H1 (cell line): ENCODE measurements at regions not wholly inside any gene's neighbourhood (a gene's known extent, or its start where the extent isn't known, plus 50 kb on each side); places are given as distances from the start of the nearest gene placed in this dataset.

Source experiments
- CTCF ChIA-PET: fragments of 300-600 bp; sonication (Branson Sonifier 250); formaldehyde crosslinking; loops from one replicate; lab custom pipeline; 2021; ENCODE audit not compliant: partially characterized antibody; lab: Charles Lee
- POLR2A ChIA-PET: fragments of 300-600 bp; sonication (Branson Sonifier 250); formaldehyde crosslinking; loops from one replicate; lab custom pipeline; 2021; ENCODE audit warnings: inconsistent platforms; ENCODE audit not compliant: partially characterized antibody; lab: Charles Lee
- DNase-seq, 2 experiments: peaks; one replicate each; pipeline versions ENCODE4 v3.0.0 to v3.0.0-alpha.2; 2010 to 2022; ENCODE audit warnings: low spot score in 2 of 2, low read depth in 1 of 2, mixed read lengths in 1 of 2
- FAIRE-seq: peaks from 2 replicates; lab custom pipeline; 2011; peaks lifted over from hg19 to GRCh38; lab: Jason Lieb, UNC
- H2AFZ ChIP-seq: 2 replicates; pipeline ENCODE4 v1.8.1; 2012; ENCODE audit warnings: low read length, inconsistent platforms
- H2AK5ac ChIP-seq: 2 replicates; pipeline ENCODE4 v1.6.1; 2013; ENCODE audit warnings: low read depth, low read length
- H2BK120ac ChIP-seq: replicated peaks from 2 replicates; pipeline ENCODE3; 2013; ENCODE audit warnings: low read depth, low read length, inconsistent platforms
- H2BK12ac ChIP-seq: 2 replicates; pipeline ENCODE4 v1.6.1; 2013; ENCODE audit warnings: low read depth, low read length
- H2BK15ac ChIP-seq: 2 replicates; pipeline ENCODE4 v1.6.1; 2013; ENCODE audit warnings: low read length
- H2BK20ac ChIP-seq: 2 replicates; pipeline ENCODE4 v1.6.1; 2013; ENCODE audit warnings: low read length
- H2BK5ac ChIP-seq: 2 replicates; pipeline ENCODE4 v1.6.1; 2013; ENCODE audit warnings: low read depth, low read length
- H3K14ac ChIP-seq: 2 replicates; pipeline ENCODE4 v1.6.1; 2013; ENCODE audit warnings: inconsistent platforms; ENCODE audit not compliant: insufficient read length
- H3K18ac ChIP-seq: 2 replicates; pipeline ENCODE4 v1.6.1; 2013; ENCODE audit warnings: low read length; ENCODE audit errors: extremely low read depth
- H3K23ac ChIP-seq: 2 replicates; pipeline ENCODE4 v1.6.1; 2013; ENCODE audit warnings: inconsistent platforms; ENCODE audit not compliant: insufficient read length
- H3K23me2 ChIP-seq: 2 replicates; pipeline ENCODE4 v1.6.1; 2013; ENCODE audit warnings: low read depth, low read length
- H3K27ac ChIP-seq: 2 replicates; pipeline ENCODE4 v1.6.1; 2011; ENCODE audit warnings: low read depth, low read length, inconsistent platforms
- H3K27me3 ChIP-seq, 4 experiments: replicated peaks in 1 of 4; 1 replicate in 1 of 4; 2 replicates in 3 of 4; pipeline versions ENCODE4 v1.6.1 to v1.8.1; 2011 to 2013; ENCODE audit warnings: low read length in 3 of 4, mild to moderate bottlenecking in 3 of 4, inconsistent platforms in 2 of 4, mixed read lengths in 2 of 4, moderate library complexity in 1 of 4; ENCODE audit not compliant: control insufficient read depth in 3 of 4, insufficient read depth in 3 of 4; ENCODE audit errors: extremely low read depth in 1 of 4
- H3K36me3 ChIP-seq, 4 experiments: 2 replicates each; pipeline versions ENCODE4 v1.6.1 to v1.8.1; 2011 to 2013; ENCODE audit warnings: mild to moderate bottlenecking in 4 of 4, low read length in 3 of 4, moderate library complexity in 2 of 4, control low read depth in 1 of 4, inconsistent platforms in 1 of 4; ENCODE audit not compliant: insufficient read depth in 4 of 4, control insufficient read depth in 2 of 4
- H3K4ac ChIP-seq: replicated peaks from 2 replicates; pipeline ENCODE3; 2013; ENCODE audit warnings: low read length, low read depth, mixed read lengths, inconsistent platforms; ENCODE audit not compliant: insufficient read length
- H3K4me1 ChIP-seq, 4 experiments: replicated peaks in 1 of 4; 1 replicate in 1 of 4; 2 replicates in 3 of 4; pipeline versions ENCODE4 v1.6.1 to v1.8.1; 2011 to 2013; ENCODE audit warnings: low read length in 3 of 4, inconsistent platforms in 2 of 4, mixed read lengths in 1 of 4; ENCODE audit not compliant: insufficient read depth in 4 of 4, control insufficient read depth in 3 of 4
- H3K4me2 ChIP-seq, 2 experiments: 2 replicates each; pipeline versions ENCODE4 v1.6.1 to v1.8.1; 2011 to 2013; ENCODE audit warnings: low read depth in 2 of 2, low read length in 2 of 2, control low read depth in 1 of 2, inconsistent platforms in 1 of 2, mild to moderate bottlenecking in 1 of 2; ENCODE audit not compliant: insufficient read depth in 1 of 2
- H3K4me3 ChIP-seq, 4 experiments: fragments of 200-600, 300-600 bp in 1 of 4; sonication (generic), shearing (Covaris generic), sonication (Bioruptor Twin) in 1 of 4; 2 replicates each; pipeline versions ENCODE4 v1.5.1 to v1.8.1; 2011 to 2016; ENCODE audit warnings: low read length in 4 of 4, low read depth in 3 of 4, control low read depth in 2 of 4, inconsistent platforms in 2 of 4, mild to moderate bottlenecking in 2 of 4, mixed read lengths in 1 of 4, moderate library complexity in 1 of 4; ENCODE audit not compliant: insufficient read depth in 2 of 4; ENCODE audit errors: extremely low read depth in 1 of 4
- H3K56ac ChIP-seq: replicated peaks from 2 replicates; pipeline ENCODE3; 2013; ENCODE audit warnings: low read depth, mild to moderate bottlenecking, mixed read lengths, low read length, inconsistent platforms; ENCODE audit not compliant: insufficient read length
- H3K79me1 ChIP-seq: 2 replicates; pipeline ENCODE4 v1.6.1; 2013; ENCODE audit warnings: low read depth, low read length, control low read depth
- H3K79me2 ChIP-seq, 2 experiments: 2 replicates each; pipeline versions ENCODE4 v1.6.1 to v1.8.1; 2012 to 2013; ENCODE audit warnings: low read length in 2 of 2, mild to moderate bottlenecking in 2 of 2, inconsistent platforms in 1 of 2; ENCODE audit not compliant: insufficient read depth in 2 of 2, control insufficient read depth in 1 of 2
- H3K9ac ChIP-seq, 4 experiments: replicated peaks in 1 of 4; 1 replicate in 1 of 4; 2 replicates in 3 of 4; pipeline versions ENCODE4 v1.6.1 to v1.8.1; 2011 to 2013; ENCODE audit warnings: low read depth in 3 of 4, low read length in 3 of 4, control low read depth in 2 of 4, mild to moderate bottlenecking in 2 of 4, moderate library complexity in 2 of 4, inconsistent platforms in 1 of 4; ENCODE audit errors: extremely low read depth in 1 of 4
- H3K9me3 ChIP-seq, 2 experiments: 2 replicates each; pipeline versions ENCODE4 v1.6.1 to v1.8.1; 2012 to 2013; ENCODE audit warnings: mild to moderate bottlenecking in 2 of 2, moderate library complexity in 2 of 2, control low read depth in 1 of 2, inconsistent platforms in 1 of 2, low read depth in 1 of 2, low read length in 1 of 2, mixed read lengths in 1 of 2; ENCODE audit not compliant: insufficient read depth in 2 of 2
- H4K20me1 ChIP-seq, 2 experiments: replicated peaks in 1 of 2; 2 replicates each; pipeline versions ENCODE3 to v1.8.1; 2011 to 2013; ENCODE audit warnings: inconsistent platforms in 2 of 2, low read length in 2 of 2, mild to moderate bottlenecking in 1 of 2; ENCODE audit not compliant: insufficient read depth in 2 of 2, control insufficient read depth in 1 of 2
- H4K5ac ChIP-seq: 2 replicates; pipeline ENCODE4 v1.6.1; 2013; ENCODE audit warnings: low read length, low read depth, mixed read lengths, inconsistent platforms; ENCODE audit not compliant: insufficient read length
- H4K8ac ChIP-seq: 2 replicates; pipeline ENCODE4 v1.8.0; 2013; ENCODE audit warnings: mild to moderate bottlenecking, moderate library complexity, low read length, inconsistent platforms; ENCODE audit not compliant: insufficient read depth; ENCODE audit errors: extremely low read depth
- H4K91ac ChIP-seq: replicated peaks from 2 replicates; pipeline ENCODE3; 2013; ENCODE audit warnings: low read length, mixed read lengths, inconsistent platforms; ENCODE audit not compliant: insufficient read length
- BCL11A ChIP-seq, 2 experiments: IDR thresholded peaks; one replicate each; pipeline ENCODE4 v1.6.1; 2011; ENCODE audit warnings: low read depth in 2 of 2, low read length in 2 of 2, mild to moderate bottlenecking in 2 of 2
- EP300 ChIP-seq, 2 experiments: IDR thresholded peaks; 1 replicate in 1 of 2; 2 replicates in 1 of 2; pipeline ENCODE4 v1.6.1; 2011 to 2012; ENCODE audit warnings: low read depth in 2 of 2, low read length in 2 of 2, mild to moderate bottlenecking in 2 of 2, borderline replicate concordance in 1 of 2, inconsistent platforms in 1 of 2, moderate library complexity in 1 of 2
- TBP ChIP-seq: IDR thresholded peaks from 2 replicates; pipeline ENCODE4 v1.6.1; 2011; ENCODE audit warnings: low read depth, low read length, improper control_type of control experiment
- YY1 ChIP-seq: IDR thresholded peaks from 2 replicates; pipeline ENCODE4 v1.6.1; 2011; ENCODE audit warnings: low read depth, mild to moderate bottlenecking, low read length
- WGBS, 2 experiments: shearing (Covaris generic) in 1 of 2; methylation state at CpG; one replicate each; pipeline versions ENCODE4 v1.1.6 to v1.1.7; 2013 to 2015; ENCODE audit warnings: low lambda C conversion rate in 2 of 2, mixed read lengths in 2 of 2, inconsistent platforms in 1 of 2, low coverage in 1 of 2, missing lambda C conversion rate in 1 of 2; ENCODE audit not compliant: insufficient replicate concordance in 2 of 2, insufficient coverage in 1 of 2, insufficient read length in 1 of 2; ENCODE audit errors: extremely low coverage in 1 of 2, missing lambda C conversion rate in 1 of 2; 5-methylcytosine and 5-hydroxymethylcytosine counted together

DNA sequence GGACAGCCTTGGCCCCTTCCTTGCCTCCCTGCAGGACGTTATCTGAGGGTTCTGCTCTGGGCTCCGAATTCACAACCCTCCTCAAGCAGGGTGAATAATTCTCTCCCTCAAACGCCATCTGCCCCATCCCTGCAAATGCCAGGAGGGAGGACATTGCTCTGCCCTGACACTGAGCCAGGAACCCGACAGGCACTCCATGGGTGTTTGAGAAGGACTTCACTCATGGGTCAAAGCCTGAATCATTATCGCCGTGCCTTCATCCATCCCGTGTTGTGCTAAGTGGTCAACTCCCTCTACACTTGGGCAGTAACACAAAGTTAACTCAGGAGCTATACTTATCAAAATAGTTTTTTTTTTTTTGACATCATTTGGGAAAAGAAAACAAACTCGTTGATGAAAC is 261.8 kb upstream of the IGF1R start:
- H2AK5ac ChIP-seq: no peak overlapping the region
- no peak overlapping the region for H3K4ac ChIP-seq
- H3K79me2 ChIP-seq: no peaks in the 10 kb centered on the region
- DNase-seq (no peak), FAIRE-seq (no peak)
- H3K4me1 ChIP-seq: peaks cover 0 to 5% (median 2%) of the 10 kb centered on the region in 4 experiments; a peak in 2 of 7 replicates
- no peak overlapping the region for H3K14ac ChIP-seq
- H3K4me2 ChIP-seq: no peak overlapping the region
- no peak overlapping the region for H3K56ac ChIP-seq
- H3K23ac ChIP-seq: no peak overlapping the region
- no peak overlapping the region for H2BK20ac ChIP-seq
- no peak overlapping the region for H2AFZ ChIP-seq
- H3K18ac ChIP-seq: no peak overlapping the region
- H2BK12ac ChIP-seq: no peak overlapping the region
- no peak overlapping the region for H4K8ac ChIP-seq
- H4K20me1 ChIP-seq: no peaks in the 10 kb centered on the region
- no peaks in the 10 kb centered on the region for H3K23me2 ChIP-seq
- no peak overlapping the region for H2BK120ac ChIP-seq
- WGBS, 2 experiments: 90% methylated on average over 8 of the region's 8 CpGs; no CpG with 5 or more reads in 1 of the 2 experiments
- H3K36me3 ChIP-seq: no peaks in the 10 kb centered on the region
- no peak overlapping the region for H2BK15ac ChIP-seq
- H4K5ac ChIP-seq: no peak overlapping the region
- no peak overlapping the region for H3K27ac ChIP-seq
- ChIA-PET CTCF (interaction anchor here (1.0 to 1.8 kb wide), 4 partner anchors 9 to 94 kb away, joined by 3 to 11 read pairs (median 4); no protein-coding TSS in a partner anchor), POLR2A (no interaction called here)
- no peak overlapping the region for H3K4me3 ChIP-seq
- no peaks in the 10 kb centered on the region for H3K9me3 ChIP-seq
- H3K27me3 ChIP-seq: no peaks in the 10 kb centered on the region; a peak in 1 of 7 replicates
- no peak overlapping the region for H3K9ac ChIP-seq
- no peak overlapping the region for H2BK5ac ChIP-seq
- no peaks in the 10 kb centered on the region for H3K79me1 ChIP-seq
- H4K91ac ChIP-seq: no peak overlapping the region
- TF ChIP-seq YY1 (no peak), TBP (no peak), EP300 (IDR thresholded peaks at IDR 0.05; ENCODE audit: borderline replicate concordance in 1 of 2, low read depth in 2 of 2, low read length in 2 of 2) (no peak), BCL11A (IDR thresholded peaks at IDR 0.05; ENCODE audit: low read depth in 2 of 2, low read length in 2 of 2) (no peak)
